GM18511 (cell line): ENCODE measurements at regions not wholly inside any gene's neighbourhood (a gene's known extent, or its start where the extent isn't known, plus 50 kb on each side); places are given as distances from the start of the nearest gene placed in this dataset.
"Not testable (repeated sequence)": the region's sequence is repeated elsewhere in the genome, so short reads cannot be mapped to it uniquely, and the experiment has no call there.

Experiments
- ATAC-seq: cut with Tn5 transposase; IDR thresholded peaks from one replicate; pipeline ENCODE4 v1.9.1; 2021; ENCODE audit warnings: mild to moderate bottlenecking, moderate library complexity; ENCODE audit not compliant: unreplicated experiment

- no peak for ATAC-seq
Observed at GRCh38 chr13:61144301-61144700, 271.3 kb downstream of the PCDH20 start.

- no peak for ATAC-seq
Observed at GRCh38 chr13:61142506-61142905, 273.1 kb downstream of the PCDH20 start.

GRCh38 chr13:61138857-61139256, 276.8 kb downstream of the PCDH20 start:
- ATAC-seq: no peak

GRCh38 chr13:61136515-61136914, 279.1 kb downstream of the PCDH20 start:
- ATAC-seq: no peak

GRCh38 chr13:61136093-61136492, 279.6 kb downstream of the PCDH20 start:
- no peak for ATAC-seq

- no peak for ATAC-seq
Observed at GRCh38 chr13:61135583-61135982, 280.1 kb downstream of the PCDH20 start.

- ATAC-seq: no peak
Observed at GRCh38 chr13:61128850-61129645, 286.6 kb downstream of the PCDH20 start.

- peak; percentile 50 for ATAC-seq
Observed at GRCh38 chr13:61123538-61124289, 291.9 kb downstream of the PCDH20 start.

GRCh38 chr13:61113140-61113658, 302.4 kb downstream of the PCDH20 start:
- no peak for ATAC-seq

- no peak for ATAC-seq
Observed at GRCh38 chr13:61111529-61111928, 304.1 kb downstream of the PCDH20 start.

- ATAC-seq: no peak
Observed at GRCh38 chr13:61110732-61111131, 304.9 kb downstream of the PCDH20 start.

- ATAC-seq: no peak
Observed at GRCh38 chr13:61109741-61110140, 305.9 kb downstream of the PCDH20 start.

- no peak for ATAC-seq
Observed at GRCh38 chr13:61107989-61108388, 307.7 kb downstream of the PCDH20 start.

- ATAC-seq: no peak
Observed at GRCh38 chr13:61095885-61096284, 319.8 kb downstream of the PCDH20 start.

GRCh38 chr13:61094865-61095264, 320.8 kb downstream of the PCDH20 start:
- ATAC-seq: no peak

GRCh38 chr13:61089894-61090293, 325.8 kb downstream of the PCDH20 start:
- ATAC-seq: not testable (repeated sequence)

GRCh38 chr13:61086087-61086486, 329.6 kb downstream of the PCDH20 start:
- ATAC-seq: no peak

- ATAC-seq: no peak
Observed at GRCh38 chr13:61084988-61085387, 330.7 kb downstream of the PCDH20 start.

- no peak for ATAC-seq
Observed at GRCh38 chr13:61078976-61079770, 336.5 kb downstream of the PCDH20 start.

GRCh38 chr13:61052175-61052574, 363.5 kb downstream of the PCDH20 start:
- ATAC-seq: no peak

GRCh38 chr13:61045251-61045650, 370.4 kb downstream of the PCDH20 start:
- ATAC-seq: no peak
